ENCODE measurements at regions not wholly inside any gene's neighbourhood (a gene's known extent, or its start where the extent isn't known, plus 50 kb on each side); places are given as distances from the start of the nearest gene placed in this dataset.
A peak's percentile ranks its signal among the peaks of the same experiment; 100 is the strongest.

- Histone ChIP-seq H4K20me1 (no peaks in the 10 kb centered on the region; a peak in 1 of 22 replicates), H3K4me2 (peak overlapping the region in 8 of 11 experiments; percentile 28 to 51 (median 46); a peak in 16 of 22 replicates), H3K9ac (no peak overlapping the region), H3K4me1 (peaks cover 30 to 38% (median 33%) of the 10 kb centered on the region in 10 experiments), H3K27ac (no peak overlapping the region), H3K4me3 (no peak overlapping the region), H3K9me3 (replicated peaks in 1 of 11) (peaks cover 13 to 26% (median 15%) of the 10 kb centered on the region in 11 experiments; a peak in 19 of 22 replicates), H3K27me3 (no peaks in the 10 kb centered on the region), H3K36me3 (no peaks in the 10 kb centered on the region)
- no peak for TF ChIP-seq Cebpa-rat (IDR thresholded peaks at IDR 0.05)
Measured at GRCh38 chr10:78429984-78430383, 396.3 kb downstream of the RPS24 start.

- no peaks in the 10 kb centered on the region; a peak in 1 of 22 replicates for H4K20me1 ChIP-seq
- peaks cover 0 to 12% (median 7%) of the 10 kb centered on the region in 11 experiments; a peak in 9 of 22 replicates for H3K9me3 ChIP-seq (replicated peaks in 1 of 11)
- H3K4me1 ChIP-seq, result peaks cover 33 to 47% (median 41%) of the 10 kb centered on the region in 10 experiments
- H3K9ac ChIP-seq, result no peak overlapping the region; a peak in 1 of 22 replicates
- TF ChIP-seq Cebpa-rat (IDR thresholded peaks at IDR 0.05), result no peak
- H3K36me3 ChIP-seq, result no peaks in the 10 kb centered on the region
- no peak overlapping the region for H3K4me3 ChIP-seq
- H3K27ac ChIP-seq, result peak overlapping the region in 5 of 11 experiments; percentile 2 to 34 (median 8); a peak in 5 of 22 replicates
- no peaks in the 10 kb centered on the region for H3K27me3 ChIP-seq
- peak overlapping the region; percentile 81 to 93 (median 87) for H3K4me2 ChIP-seq
Measured at GRCh38 chr10:78432583-78432982, 398.9 kb downstream of the RPS24 start.

- H3K4me1 ChIP-seq, result peaks cover 33 to 53% (median 47%) of the 10 kb centered on the region in 10 experiments
- no peaks in the 10 kb centered on the region for H3K36me3 ChIP-seq
- H3K4me2 ChIP-seq, result peak overlapping the region; percentile 81 to 93 (median 87)
- peaks cover 0 to 11% (median 7%) of the 10 kb centered on the region in 11 experiments; a peak in 9 of 22 replicates for H3K9me3 ChIP-seq (replicated peaks in 1 of 11)
- H4K20me1 ChIP-seq, result no peaks in the 10 kb centered on the region; a peak in 1 of 22 replicates
- no peak for TF ChIP-seq Cebpa-rat (IDR thresholded peaks at IDR 0.05)
- no peak overlapping the region; a peak in 1 of 22 replicates for H3K9ac ChIP-seq
- peak overlapping the region in 5 of 11 experiments; percentile 2 to 34 (median 8); a peak in 4 of 22 replicates for H3K27ac ChIP-seq
- no peaks in the 10 kb centered on the region for H3K27me3 ChIP-seq
- H3K4me3 ChIP-seq, result no peak overlapping the region
Measured at GRCh38 chr10:78433076-78433595, 399.5 kb downstream of the RPS24 start.

- Histone ChIP-seq H3K27ac (no peak overlapping the region; a peak in 1 of 22 replicates), H3K9ac (0 out of 22 replicates have a peak overlapping the region, but pooled peaks of 1 of the 11 experiments have one; percentile 5), H4K20me1 (no peaks in the 10 kb centered on the region; a peak in 1 of 22 replicates), H3K9me3 (replicated peaks in 1 of 11) (peaks cover 0 to 5% (median 3%) of the 10 kb centered on the region in 11 experiments; a peak in 8 of 22 replicates), H3K36me3 (no peaks in the 10 kb centered on the region), H3K4me3 (0 out of 20 replicates have a peak overlapping the region, but pooled peaks of 2 of the 10 experiments have one; percentile 10 to 30), H3K4me1 (peaks cover 33 to 59% (median 52%) of the 10 kb centered on the region in 10 experiments), H3K27me3 (no peaks in the 10 kb centered on the region), H3K4me2 (peak overlapping the region; percentile 81 to 93 (median 87))
- no peak for TF ChIP-seq Cebpa-rat (IDR thresholded peaks at IDR 0.05)
Measured at GRCh38 chr10:78433766-78434535, 400.3 kb downstream of the RPS24 start.

- Histone ChIP-seq H3K27ac (no peak overlapping the region), H3K9me3 (replicated peaks in 1 of 11) (no peaks in the 10 kb centered on the region), H3K4me3 (no peak overlapping the region), H3K36me3 (no peaks in the 10 kb centered on the region), H3K27me3 (no peaks in the 10 kb centered on the region), H3K9ac (no peak overlapping the region), H3K4me1 (peaks cover 33 to 58% (median 50%) of the 10 kb centered on the region in 10 experiments), H4K20me1 (no peaks in the 10 kb centered on the region; a peak in 1 of 22 replicates), H3K4me2 (peak overlapping the region; percentile 81 to 93 (median 87))
- TF ChIP-seq Cebpa-rat (IDR thresholded peaks at IDR 0.05), result no peak
Measured at GRCh38 chr10:78434886-78435285, 401.2 kb downstream of the RPS24 start.

- H3K4me2 ChIP-seq, result peak overlapping the region in 10 of 11 experiments; percentile 81 to 93 (median 86); a peak in 12 of 22 replicates
- H3K36me3 ChIP-seq, result no peaks in the 10 kb centered on the region
- H3K4me1 ChIP-seq, result peaks cover 33 to 52% (median 44%) of the 10 kb centered on the region in 10 experiments
- no peak for TF ChIP-seq Cebpa-rat (IDR thresholded peaks at IDR 0.05)
- H3K27ac ChIP-seq, result no peak overlapping the region
- H4K20me1 ChIP-seq, result no peaks in the 10 kb centered on the region; a peak in 1 of 22 replicates
- H3K27me3 ChIP-seq, result no peaks in the 10 kb centered on the region
- no peaks in the 10 kb centered on the region for H3K9me3 ChIP-seq (replicated peaks in 1 of 11)
- no peak overlapping the region for H3K9ac ChIP-seq
- no peak overlapping the region for H3K4me3 ChIP-seq
Measured at GRCh38 chr10:78435484-78436221, 402.0 kb downstream of the RPS24 start.

- no peaks in the 10 kb centered on the region; a peak in 1 of 22 replicates for H4K20me1 ChIP-seq
- no peak overlapping the region for H3K4me3 ChIP-seq
- peaks cover 33 to 52% (median 44%) of the 10 kb centered on the region in 10 experiments for H3K4me1 ChIP-seq
- no peaks in the 10 kb centered on the region for H3K27me3 ChIP-seq
- H3K9me3 ChIP-seq (replicated peaks in 1 of 11), result no peaks in the 10 kb centered on the region
- H3K9ac ChIP-seq, result no peak overlapping the region
- H3K36me3 ChIP-seq, result no peaks in the 10 kb centered on the region
- H3K27ac ChIP-seq, result no peak overlapping the region
- TF ChIP-seq Cebpa-rat (IDR thresholded peaks at IDR 0.05), result no peak
- no peak overlapping the region for H3K4me2 ChIP-seq
Measured at GRCh38 chr10:78436222-78436573, 402.5 kb downstream of the RPS24 start.

- TF ChIP-seq Cebpa-rat (IDR thresholded peaks at IDR 0.05), result no peak
- Histone ChIP-seq H3K27me3 (no peaks in the 10 kb centered on the region), H3K4me1 (peaks cover 33 to 52% (median 45%) of the 10 kb centered on the region in 10 experiments), H3K27ac (no peak overlapping the region), H3K9me3 (replicated peaks in 1 of 11) (no peaks in the 10 kb centered on the region), H3K4me2 (peak overlapping the region in 4 of 11 experiments; percentile 9 to 34 (median 32); a peak in 3 of 22 replicates), H3K4me3 (no peak overlapping the region), H3K9ac (no peak overlapping the region), H4K20me1 (no peaks in the 10 kb centered on the region; a peak in 1 of 22 replicates), H3K36me3 (no peaks in the 10 kb centered on the region)
Measured at GRCh38 chr10:78436706-78437406, 403.2 kb downstream of the RPS24 start.

Measured in BLaER1 treated with 17β-estradiol and CSF1 and Interleukin-3, amounts not matched to agents 10 nM and 100 nM (cell line).